HuH-7 (cell line): ENCODE measurements at regions not wholly inside any gene's neighbourhood (a gene's known extent, or its start where the extent isn't known, plus 50 kb on each side); places are given as distances from the start of the nearest gene placed in this dataset.
A peak's percentile ranks its signal among the peaks of the same experiment; 100 is the strongest.
"Not testable (repeated sequence)": the region's sequence is repeated elsewhere in the genome, so short reads cannot be mapped to it uniquely, and the experiment has no call there.

Experiments used
- DNase-seq: peaks from one replicate; pipeline ENCODE4 v3.0.0; 2011; ENCODE audit warnings: low spot score

GRCh38 chr3:150357923-150358607 is 50.0 kb upstream of the TSC22D2 start:
- DNase-seq = no peak

GRCh38 chr3:150357140-150357539 is 51.0 kb upstream of the TSC22D2 start:
- no peak for DNase-seq

GRCh38 chr3:150355574-150355973 is 52.5 kb upstream of the TSC22D2 start:
- DNase-seq = no peak

GRCh38 chr3:150352931-150353330 is 55.2 kb upstream of the TSC22D2 start:
- no peak for DNase-seq

GRCh38 chr3:150351398-150351797 is 56.7 kb upstream of the TSC22D2 start:
- no peak for DNase-seq

- DNase-seq = no peak
Observed at GRCh38 chr3:150349314-150350097, 58.6 kb upstream of the TSC22D2 start.

- no peak for DNase-seq
Observed at GRCh38 chr3:150348500-150348899, 59.6 kb upstream of the TSC22D2 start.

GRCh38 chr3:150346981-150347863 is 60.9 kb upstream of the TSC22D2 start:
- DNase-seq = no peak

GRCh38 chr3:150346266-150346665 is 61.8 kb upstream of the TSC22D2 start:
- no peak for DNase-seq

- peak; percentile 28 for DNase-seq
Observed at GRCh38 chr3:150345021-150345538, 63.0 kb upstream of the TSC22D2 start.

- DNase-seq = no peak
Observed at GRCh38 chr3:150344079-150344759, 63.9 kb upstream of the TSC22D2 start.

- DNase-seq = no peak
Observed at GRCh38 chr3:150342896-150343467, 65.1 kb upstream of the TSC22D2 start.

GRCh38 chr3:150341891-150342290 is 66.2 kb upstream of the TSC22D2 start:
- DNase-seq = no peak

- DNase-seq = not testable (repeated sequence)
Observed at GRCh38 chr3:150336363-150336762, 71.7 kb upstream of the TSC22D2 start.

- DNase-seq = no peak
Observed at GRCh38 chr3:150335631-150336030, 72.5 kb upstream of the TSC22D2 start.

GRCh38 chr3:150334974-150335373 is 73.1 kb upstream of the TSC22D2 start:
- no peak for DNase-seq

- DNase-seq = no peak
Observed at GRCh38 chr3:150333477-150333876, 74.6 kb upstream of the TSC22D2 start.

- no peak for DNase-seq
Observed at GRCh38 chr3:150331978-150332568, 76.0 kb upstream of the TSC22D2 start.

- no peak for DNase-seq
Observed at GRCh38 chr3:150330872-150331271, 77.2 kb upstream of the TSC22D2 start.

- no peak for DNase-seq
Observed at GRCh38 chr3:150330174-150330573, 77.9 kb upstream of the TSC22D2 start.

- no peak for DNase-seq
Observed at GRCh38 chr3:150329408-150329807, 78.7 kb upstream of the TSC22D2 start.
